ENCODE measurements at regions not wholly inside any gene's neighbourhood (a gene's known extent, or its start where the extent isn't known, plus 50 kb on each side); places are given as distances from the start of the nearest gene placed in this dataset.

GRCh38 chr11:19466314-19466713, 225.6 kb upstream of the E2F8 start:
- dilution Hi-C loops (cut with HindIII; ENCODE audit: low sequenced_read_pairs, unreplicated experiment) (no loop called here), in situ Hi-C loops (cut with MboI; ENCODE audit: low sequenced_read_pairs) (no loop called here), intact Hi-C loops (cut with micrococcal nuclease) (no loop called here)
- H3K56ac ChIP-seq (ENCODE audit: extremely low read depth, insufficient read depth, low read length), result no peak overlapping the region
- no peak overlapping the region for H3K18ac ChIP-seq (ENCODE audit: low read depth, low read length)
- H2BK15ac ChIP-seq (ENCODE audit: low read depth, low read length), result no peak overlapping the region
- ChIA-PET POLR2A (ENCODE audit: unreplicated experiment) (no interaction called here), CTCF (no interaction called here)
- H3K36me3 ChIP-seq (ENCODE audit: control insufficient read depth, insufficient read depth, low read length), result no peaks in the 10 kb centered on the region
- no peak overlapping the region for H4K5ac ChIP-seq (ENCODE audit: low read depth, low read length)
- no peak for DNase-seq
- H2BK120ac ChIP-seq (ENCODE audit: low read depth, low read length), result no peak overlapping the region
- H4K20me1 ChIP-seq (ENCODE audit: insufficient read depth, low read length), result no peaks in the 10 kb centered on the region
- H4K8ac ChIP-seq (ENCODE audit: low read depth in 2 of 2, low read length in 2 of 2), result no peak overlapping the region
- ATAC-seq (ENCODE audit: low read depth), result no peak
- BruUV-seq (replicated peaks), result no TSS peak
- H3K79me1 ChIP-seq (ENCODE audit: low read depth in 1 of 2, low read length in 2 of 2), result no peaks in the 10 kb centered on the region
- no peak overlapping the region for H2BK5ac ChIP-seq (ENCODE audit: low read depth, low read length, poor library complexity, severe bottlenecking)
- H2BK20ac ChIP-seq (ENCODE audit: low read depth, low read length), result no peak overlapping the region
- no peak overlapping the region for H3K14ac ChIP-seq (replicated peaks; ENCODE audit: low read depth, low read length)
- no peaks in the 10 kb centered on the region for H3K4me1 ChIP-seq (ENCODE audit: control insufficient read depth, insufficient read depth, low read length)
- H2AFZ ChIP-seq (replicated peaks; ENCODE audit: low read length, poor library complexity), result no peak overlapping the region
- no peak overlapping the region for H3K23ac ChIP-seq (ENCODE audit: low read depth, low read length)
- TF ChIP-seq FOS (IDR thresholded peaks at IDR 0.05; ENCODE audit: low read depth, low read length) (no peak), BHLHE40 (IDR thresholded peaks at IDR 0.05; ENCODE audit: low read depth, low read length) (no peak), USF2 (IDR thresholded peaks at IDR 0.05; ENCODE audit: low read depth, low read length) (no peak), MXI1 (IDR thresholded peaks at IDR 0.05; ENCODE audit: borderline replicate concordance, low read depth, low read length) (no peak), MAFK (IDR thresholded peaks at IDR 0.05; ENCODE audit: low read depth, low read length) (no peak), RAD21 (IDR thresholded peaks at IDR 0.05; ENCODE audit: low read length) (no peak), NFE2L2 (IDR thresholded peaks at IDR 0.05; ENCODE audit: low read depth, low read length) (no peak), CEBPB (IDR thresholded peaks at IDR 0.05; ENCODE audit: low read depth, low read length) (no peak), SMC3 (IDR thresholded peaks at IDR 0.05; ENCODE audit: low read depth, low read length) (no peak), CHD1 (IDR thresholded peaks at IDR 0.05; ENCODE audit: low read depth, low read length) (no peak), POLR2A (IDR thresholded peaks at IDR 0.05; ENCODE audit: low read depth, low read length) (no peak), MAZ (IDR thresholded peaks at IDR 0.05; ENCODE audit: borderline replicate concordance, low read depth, low read length) (no peak), RCOR1 (IDR thresholded peaks at IDR 0.05; ENCODE audit: insufficient replicate concordance, low read length) (no peak), ELK1 (IDR thresholded peaks at IDR 0.05; ENCODE audit: borderline replicate concordance, low read depth, low read length) (no peak), RFX5 (IDR thresholded peaks at IDR 0.05; ENCODE audit: low read depth, low read length) (no peak)
- no peak overlapping the region for H3K4me2 ChIP-seq (ENCODE audit: low read depth, low read length)
- H3K9me3 ChIP-seq (ENCODE audit: control insufficient read depth, insufficient read depth, low read length), result no peaks in the 10 kb centered on the region
- WGBS, 2 experiments (ENCODE audit: extremely low coverage in 2 of 2, insufficient read length in 1 of 2), result 58% methylated on average over 3 of the region's 7 CpGs; no CpG with 5 or more reads in 1 of the 2 experiments
- no peak overlapping the region for H3K27ac ChIP-seq (ENCODE audit: insufficient read depth, low read length)
- H3K4me3 ChIP-seq (ENCODE audit: insufficient read depth, low read depth, low read length), result no peak overlapping the region
- no peak overlapping the region for H3K9ac ChIP-seq (ENCODE audit: low read depth, low read length)
- H4K91ac ChIP-seq (ENCODE audit: insufficient read depth, low read depth, low read length), result no peak overlapping the region
- peaks cover 36% of the 10 kb centered on the region for H3K27me3 ChIP-seq (ENCODE audit: control insufficient read depth, insufficient read depth, low read length)
- no peak overlapping the region for H3K4ac ChIP-seq (ENCODE audit: low read depth, low read length)
- no peaks in the 10 kb centered on the region for H3K9me1 ChIP-seq (ENCODE audit: insufficient read depth, low read length)
- H2AK9ac ChIP-seq (replicated peaks; ENCODE audit: low read depth, low read length, poor library complexity), result no peak overlapping the region
- no peak overlapping the region for H2AK5ac ChIP-seq (ENCODE audit: low read depth, low read length)
